ENCODE measurements at regions not wholly inside any gene's neighbourhood (a gene's known extent, or its start where the extent isn't known, plus 50 kb on each side); places are given as distances from the start of the nearest gene placed in this dataset.

DNA sequence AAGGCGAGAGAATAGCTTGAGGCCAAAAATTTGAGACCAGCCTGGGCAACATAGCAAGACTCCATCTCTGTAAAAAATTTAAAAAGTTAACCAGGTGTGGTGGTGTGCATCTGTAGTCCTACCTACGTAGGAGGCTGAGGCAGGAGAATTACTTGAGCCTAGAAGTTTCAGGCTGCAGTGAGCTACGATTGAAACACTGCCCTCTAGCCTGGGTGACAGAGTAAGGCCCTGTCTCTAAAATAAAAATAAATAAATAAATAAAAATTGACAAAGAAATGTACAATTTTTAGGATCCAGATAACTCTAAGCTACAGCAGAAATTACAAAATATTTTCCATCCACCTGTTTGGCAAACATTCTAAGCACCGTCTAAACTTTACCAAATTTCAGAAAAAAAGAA, 941.0 kb upstream of the ADGRB3 start:
- TF ChIP-seq, protein P1, sequence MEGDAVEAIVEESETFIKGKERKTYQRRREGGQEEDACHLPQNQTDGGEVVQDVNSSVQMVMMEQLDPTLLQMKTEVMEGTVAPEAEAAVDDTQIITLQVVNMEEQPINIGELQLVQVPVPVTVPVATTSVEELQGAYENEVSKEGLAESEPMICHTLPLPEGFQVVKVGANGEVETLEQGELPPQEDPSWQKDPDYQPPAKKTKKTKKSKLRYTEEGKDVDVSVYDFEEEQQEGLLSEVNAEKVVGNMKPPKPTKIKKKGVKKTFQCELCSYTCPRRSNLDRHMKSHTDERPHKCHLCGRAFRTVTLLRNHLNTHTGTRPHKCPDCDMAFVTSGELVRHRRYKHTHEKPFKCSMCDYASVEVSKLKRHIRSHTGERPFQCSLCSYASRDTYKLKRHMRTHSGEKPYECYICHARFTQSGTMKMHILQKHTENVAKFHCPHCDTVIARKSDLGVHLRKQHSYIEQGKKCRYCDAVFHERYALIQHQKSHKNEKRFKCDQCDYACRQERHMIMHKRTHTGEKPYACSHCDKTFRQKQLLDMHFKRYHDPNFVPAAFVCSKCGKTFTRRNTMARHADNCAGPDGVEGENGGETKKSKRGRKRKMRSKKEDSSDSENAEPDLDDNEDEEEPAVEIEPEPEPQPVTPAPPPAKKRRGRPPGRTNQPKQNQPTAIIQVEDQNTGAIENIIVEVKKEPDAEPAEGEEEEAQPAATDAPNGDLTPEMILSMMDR (IDR thresholded peaks at IDR 0.05; ENCODE audit: poor library complexity), result no peak
- TF ChIP-seq EZH2 (IDR thresholded peaks at IDR 0.05; ENCODE audit: borderline replicate concordance) (no peak), EZH2phosphoT487 (IDR thresholded peaks at IDR 0.05; ENCODE audit: low read depth, severe bottlenecking, unreplicated experiment) (no peak)

Measured in hepatocyte (in vitro differentiated cells).